ENCODE measurements at regions not wholly inside any gene's neighbourhood (a gene's known extent, or its start where the extent isn't known, plus 50 kb on each side); places are given as distances from the start of the nearest gene placed in this dataset.

DNA sequence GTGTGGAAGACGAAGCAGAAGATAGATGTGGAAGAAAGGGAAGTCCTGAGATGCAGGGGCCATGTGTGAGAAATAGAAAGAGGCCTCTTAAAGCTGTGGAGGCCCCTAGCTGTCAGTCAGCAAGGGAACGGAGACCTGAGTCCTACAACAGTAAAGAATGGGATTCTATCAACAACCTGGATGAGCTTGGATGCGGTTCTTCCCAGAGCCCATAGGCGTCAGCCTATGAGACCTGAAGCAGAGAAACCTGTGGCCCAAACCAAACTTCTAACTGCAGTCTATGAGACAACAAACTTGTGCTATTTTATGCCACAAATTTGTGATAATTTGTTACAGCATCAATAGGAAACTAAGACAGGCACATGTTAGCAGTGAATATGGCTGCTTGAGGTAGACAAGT, 583.7 kb downstream of the ADCYAP1 start:
- TF ChIP-seq, protein P1, sequence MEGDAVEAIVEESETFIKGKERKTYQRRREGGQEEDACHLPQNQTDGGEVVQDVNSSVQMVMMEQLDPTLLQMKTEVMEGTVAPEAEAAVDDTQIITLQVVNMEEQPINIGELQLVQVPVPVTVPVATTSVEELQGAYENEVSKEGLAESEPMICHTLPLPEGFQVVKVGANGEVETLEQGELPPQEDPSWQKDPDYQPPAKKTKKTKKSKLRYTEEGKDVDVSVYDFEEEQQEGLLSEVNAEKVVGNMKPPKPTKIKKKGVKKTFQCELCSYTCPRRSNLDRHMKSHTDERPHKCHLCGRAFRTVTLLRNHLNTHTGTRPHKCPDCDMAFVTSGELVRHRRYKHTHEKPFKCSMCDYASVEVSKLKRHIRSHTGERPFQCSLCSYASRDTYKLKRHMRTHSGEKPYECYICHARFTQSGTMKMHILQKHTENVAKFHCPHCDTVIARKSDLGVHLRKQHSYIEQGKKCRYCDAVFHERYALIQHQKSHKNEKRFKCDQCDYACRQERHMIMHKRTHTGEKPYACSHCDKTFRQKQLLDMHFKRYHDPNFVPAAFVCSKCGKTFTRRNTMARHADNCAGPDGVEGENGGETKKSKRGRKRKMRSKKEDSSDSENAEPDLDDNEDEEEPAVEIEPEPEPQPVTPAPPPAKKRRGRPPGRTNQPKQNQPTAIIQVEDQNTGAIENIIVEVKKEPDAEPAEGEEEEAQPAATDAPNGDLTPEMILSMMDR (IDR thresholded peaks at IDR 0.05), result no peak
- TF ChIP-seq POLR2A (IDR thresholded peaks at IDR 0.05), result no peak

All from stomach (tissue), 4 donors.